Gastrocnemius medialis (tissue), 4 donors: ENCODE measurements at regions not wholly inside any gene's neighbourhood (a gene's known extent, or its start where the extent isn't known, plus 50 kb on each side); places are given as distances from the start of the nearest gene placed in this dataset.

ENCODE experiments used
- ATAC-seq, 2 donors: fragments of 150-250 bp; one replicate each; pipeline ENCODE4 v1.9.1; 2016
- DNase-seq, 2 donors: peaks; one replicate each; pipeline ENCODE4 v3.0.0-alpha.2; 2019
- H3K27ac ChIP-seq, 4 donors: fragments of 200-600 bp; sonication (generic); 1 replicate in 1 of 4; 2 replicates in 3 of 4; pipeline ENCODE4 v1.5.1; 2016 to 2018; ENCODE audit warnings: mild to moderate bottlenecking in 2 of 4, moderate library complexity in 1 of 4
- H3K27me3 ChIP-seq, 3 donors: fragments of 200-600 bp; sonication (generic) in 2 of 3; 1 replicate in 1 of 3; 2 replicates in 2 of 3; pipeline versions ENCODE4 v1.5.1 to v1.6.0; 2016 to 2019; ENCODE audit warnings: mild to moderate bottlenecking in 1 of 3, moderate library complexity in 1 of 3
- H3K36me3 ChIP-seq, 2 donors: fragments of 200-600 bp; sonication (generic) in 1 of 2; one replicate each; pipeline ENCODE4 v1.5.1; 2017 to 2018
- H3K4me1 ChIP-seq, 2 donors: fragments of 200-600 bp; sonication (generic) in 1 of 2; one replicate each; pipeline ENCODE4 v1.5.1; 2016 to 2017; ENCODE audit warnings: mild to moderate bottlenecking in 2 of 2
- H3K4me3 ChIP-seq, 4 donors: fragments of 200-600 bp; sonication (generic) in 3 of 4; 1 replicate in 1 of 4; 2 replicates in 3 of 4; pipeline ENCODE4 v1.5.1; 2016 to 2019; ENCODE audit warnings: mild to moderate bottlenecking in 2 of 4
- H3K9me3 ChIP-seq, 3 donors: fragments of 200-600 bp; sonication (generic) in 2 of 3; 1 replicate in 1 of 3; 2 replicates in 2 of 3; pipeline ENCODE4 v1.5.1; 2016 to 2019
- CTCF ChIP-seq, 5 experiments: fragments of 450-650 bp in 3 of 5; fragments of 200-600 bp in 2 of 5; sonication (generic) in 2 of 5; IDR thresholded peaks in 4 of 5; conservative IDR thresholded peaks in 1 of 5; 1 replicate in 4 of 5; 2 replicates in 1 of 5; pipeline ENCODE4 v1.5.1; 2016 to 2019; ENCODE audit warnings: antibody characterized with exemption in 5 of 5, mild to moderate bottlenecking in 3 of 5, moderate library complexity in 3 of 5
- POLR2A ChIP-seq, 2 donors: fragments of 450-650 bp; IDR thresholded peaks; one replicate each; pipeline ENCODE4 v1.6.1; 2017; ENCODE audit warnings: antibody characterized with exemption in 2 of 2, mild to moderate bottlenecking in 2 of 2, moderate library complexity in 2 of 2
- in situ Hi-C, 4 donors: fragments of 200-750 bp; cut with MboI; loops; one replicate each; pipeline versions ENCODE4 v1.15.0 to v1.8.0; 2017; ENCODE audit warnings: low sequenced_read_pairs in 4 of 4
- intact Hi-C: fragments of 100-400 bp; cut with DNase I; formaldehyde crosslinking; loops from one replicate; pipeline ENCODE4 v1.15.1; 2023; ENCODE audit warnings: low total_unique reads

GRCh38 chr3:99439892-99440291 is 198.5 kb upstream of the COL8A1 start:
- no peak overlapping the region for H3K27ac ChIP-seq
- H3K27me3 ChIP-seq = no peaks in the 10 kb centered on the region
- TF ChIP-seq POLR2A (IDR thresholded peaks at IDR 0.05) (no peak), CTCF (IDR thresholded peaks at IDR 0.05 in 4 of 5, conservative IDR thresholded peaks at IDR 0.05 in 1 of 5) (no peak)
- H3K4me1 ChIP-seq = no peaks in the 10 kb centered on the region
- intact Hi-C loops = no loop called here
- DNase-seq = no peak
- no peaks in the 10 kb centered on the region for H3K36me3 ChIP-seq
- ATAC-seq = no peak
- H3K9me3 ChIP-seq = no peaks in the 10 kb centered on the region
- in situ Hi-C loops = no loop called here
- no peak overlapping the region for H3K4me3 ChIP-seq

GRCh38 chr3:99434190-99434589 is 204.2 kb upstream of the COL8A1 start:
- no peak overlapping the region for H3K27ac ChIP-seq
- DNase-seq (no peak), ATAC-seq (no peak)
- no peaks in the 10 kb centered on the region for H3K4me1 ChIP-seq
- TF ChIP-seq POLR2A (IDR thresholded peaks at IDR 0.05) = no peak
- TF ChIP-seq CTCF (IDR thresholded peaks at IDR 0.05 in 4 of 5, conservative IDR thresholded peaks at IDR 0.05 in 1 of 5) = no peak
- intact Hi-C loops (no loop called here), in situ Hi-C loops (no loop called here)
- H3K4me3 ChIP-seq = no peak overlapping the region
- no peaks in the 10 kb centered on the region for H3K36me3 ChIP-seq
- H3K27me3 ChIP-seq = no peaks in the 10 kb centered on the region
- H3K9me3 ChIP-seq = no peaks in the 10 kb centered on the region

GRCh38 chr3:99430348-99431134 is 207.9 kb upstream of the COL8A1 start:
- Histone ChIP-seq H3K27ac (no peak overlapping the region), H3K9me3 (no peaks in the 10 kb centered on the region), H3K27me3 (no peaks in the 10 kb centered on the region), H3K36me3 (no peaks in the 10 kb centered on the region), H3K4me1 (no peaks in the 10 kb centered on the region), H3K4me3 (no peak overlapping the region)
- intact Hi-C loops = no loop called here
- TF ChIP-seq CTCF (IDR thresholded peaks at IDR 0.05 in 4 of 5, conservative IDR thresholded peaks at IDR 0.05 in 1 of 5) (no peak), POLR2A (IDR thresholded peaks at IDR 0.05) (no peak)
- in situ Hi-C loops = no loop called here
- DNase-seq = no peak
- ATAC-seq = no peak

GRCh38 chr3:99429502-99429901 is 208.9 kb upstream of the COL8A1 start:
- ATAC-seq = no peak
- TF ChIP-seq CTCF (IDR thresholded peaks at IDR 0.05 in 4 of 5, conservative IDR thresholded peaks at IDR 0.05 in 1 of 5) (no peak), POLR2A (IDR thresholded peaks at IDR 0.05) (no peak)
- H3K36me3 ChIP-seq = no peaks in the 10 kb centered on the region
- H3K4me1 ChIP-seq = no peaks in the 10 kb centered on the region
- no peaks in the 10 kb centered on the region for H3K9me3 ChIP-seq
- H3K4me3 ChIP-seq = no peak overlapping the region
- no peaks in the 10 kb centered on the region for H3K27me3 ChIP-seq
- in situ Hi-C loops (no loop called here), intact Hi-C loops (no loop called here)
- H3K27ac ChIP-seq = no peak overlapping the region
- DNase-seq = no peak

GRCh38 chr3:99425930-99426329 is 212.5 kb upstream of the COL8A1 start:
- in situ Hi-C loops (no loop called here), intact Hi-C loops (no loop called here)
- ATAC-seq = no peak

More at GRCh38 chr3:99425930-99426329, 212.5 kb upstream of the COL8A1 start:
- no peaks in the 10 kb centered on the region for H3K4me1 ChIP-seq
- no peak overlapping the region for H3K27ac ChIP-seq
- no peaks in the 10 kb centered on the region for H3K9me3 ChIP-seq
- DNase-seq = no peak
- no peak overlapping the region for H3K4me3 ChIP-seq
- no peaks in the 10 kb centered on the region for H3K27me3 ChIP-seq
- no peaks in the 10 kb centered on the region for H3K36me3 ChIP-seq
- no peak for TF ChIP-seq CTCF (IDR thresholded peaks at IDR 0.05 in 4 of 5, conservative IDR thresholded peaks at IDR 0.05 in 1 of 5)
- TF ChIP-seq POLR2A (IDR thresholded peaks at IDR 0.05) = no peak
